ENCODE measurements at regions not wholly inside any gene's neighbourhood (a gene's known extent, or its start where the extent isn't known, plus 50 kb on each side); places are given as distances from the start of the nearest gene placed in this dataset.

DNA sequence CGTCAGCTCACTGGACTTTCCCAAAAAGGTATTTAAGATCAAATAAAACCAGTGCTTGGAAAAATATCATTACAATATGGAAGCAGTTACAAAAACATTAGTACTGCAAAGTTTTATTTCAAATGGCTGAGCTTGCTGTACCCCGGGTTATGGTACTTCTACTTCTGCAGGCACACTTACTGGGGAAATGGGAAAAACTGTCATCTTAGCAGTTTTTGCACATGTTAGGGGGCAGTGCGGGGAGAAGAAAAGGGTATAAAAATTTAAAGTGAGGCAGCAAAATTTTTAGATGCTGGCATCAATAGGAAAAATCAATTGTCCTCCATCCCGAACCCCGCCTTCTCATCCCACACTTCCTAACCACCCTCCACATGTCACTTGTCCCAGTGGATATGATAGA, 133.4 kb downstream of the ATG4C start:
- Histone ChIP-seq H3K27me3 (peaks cover 5% of the 10 kb centered on the region), H3K9me3 (no peaks in the 10 kb centered on the region), H3K36me3 (no peaks in the 10 kb centered on the region), H3K4me3 (no peak overlapping the region)
- DNase-seq: no peak

DNA sequence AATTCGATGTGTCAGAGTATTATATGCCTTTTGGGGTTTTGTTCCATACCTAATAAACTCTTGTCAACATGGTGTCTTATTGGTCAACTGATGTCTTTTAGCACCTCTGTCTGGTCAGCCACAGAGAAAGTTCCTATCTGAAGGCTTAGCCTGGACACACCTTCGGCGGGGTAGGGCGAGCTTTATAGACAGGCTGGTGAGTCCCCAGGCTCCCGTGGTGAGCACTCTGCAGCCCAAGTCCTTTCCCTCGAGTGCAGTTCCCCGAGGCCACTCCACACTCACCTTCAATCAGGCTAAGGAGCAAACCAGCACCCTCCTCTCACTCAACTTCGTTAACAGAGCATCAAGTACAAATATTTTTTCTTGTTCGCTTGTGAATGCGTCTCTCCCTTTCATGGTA, 133.9 kb downstream of the ATG4C start:
- DNase-seq: no peak
- H3K27me3 ChIP-seq: peaks cover 5% of the 10 kb centered on the region
- H3K9me3 ChIP-seq: no peaks in the 10 kb centered on the region

DNA sequence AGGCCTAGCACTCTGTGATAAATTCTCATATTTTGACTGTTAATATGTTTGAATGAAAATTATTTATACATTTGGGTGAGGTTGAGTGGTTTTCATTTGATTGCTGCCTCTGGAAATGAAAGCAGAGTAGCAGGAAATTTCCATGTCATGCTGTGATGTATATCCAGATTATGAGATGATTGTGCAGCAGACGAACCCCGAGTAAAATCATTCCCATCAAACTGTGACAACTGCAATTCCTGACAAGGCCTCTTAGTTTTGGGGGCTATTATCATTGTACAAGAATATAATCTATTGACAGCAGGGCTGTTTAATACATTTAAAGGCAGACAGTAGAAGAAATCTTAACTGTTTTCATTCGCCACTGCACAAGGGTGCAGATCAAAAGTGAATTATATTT, 134.8 kb downstream of the ATG4C start:
- Histone ChIP-seq H3K9me3 (no peaks in the 10 kb centered on the region), H3K4me3 (no peak overlapping the region), H3K36me3 (no peaks in the 10 kb centered on the region), H3K27me3 (peaks cover 3% of the 10 kb centered on the region; the same call in 1 of the 2 replicates)
- DNase-seq: no peak

More for the DNA sequence above, 133.9 kb downstream of the ATG4C start:
- Histone ChIP-seq H3K4me3 (no peak overlapping the region), H3K36me3 (no peaks in the 10 kb centered on the region)

DNA sequence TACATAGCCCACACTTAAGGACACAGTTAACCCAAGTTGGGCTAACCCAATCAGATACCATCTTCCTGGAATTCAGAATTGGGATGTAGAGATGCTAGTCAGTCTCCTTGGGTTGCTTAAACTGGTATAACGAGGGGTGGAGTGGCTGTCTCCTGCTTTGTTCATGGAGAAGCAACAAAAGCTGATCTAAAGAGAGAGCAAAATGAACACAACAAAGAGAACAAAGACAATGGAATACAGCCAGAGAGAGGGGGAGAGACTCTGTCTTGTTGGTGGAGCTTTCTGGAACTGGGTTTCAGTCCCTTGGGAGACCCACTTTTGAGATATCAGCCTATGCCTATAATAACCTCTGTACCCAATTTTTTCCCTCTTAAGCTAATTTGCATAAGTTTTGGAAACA, 138.1 kb downstream of the ATG4C start:
- Histone ChIP-seq H3K36me3 (no peaks in the 10 kb centered on the region), H3K27me3 (no peaks in the 10 kb centered on the region), H3K9me3 (no peaks in the 10 kb centered on the region), H3K4me3 (no peak overlapping the region)
- DNase-seq: no peak

DNA sequence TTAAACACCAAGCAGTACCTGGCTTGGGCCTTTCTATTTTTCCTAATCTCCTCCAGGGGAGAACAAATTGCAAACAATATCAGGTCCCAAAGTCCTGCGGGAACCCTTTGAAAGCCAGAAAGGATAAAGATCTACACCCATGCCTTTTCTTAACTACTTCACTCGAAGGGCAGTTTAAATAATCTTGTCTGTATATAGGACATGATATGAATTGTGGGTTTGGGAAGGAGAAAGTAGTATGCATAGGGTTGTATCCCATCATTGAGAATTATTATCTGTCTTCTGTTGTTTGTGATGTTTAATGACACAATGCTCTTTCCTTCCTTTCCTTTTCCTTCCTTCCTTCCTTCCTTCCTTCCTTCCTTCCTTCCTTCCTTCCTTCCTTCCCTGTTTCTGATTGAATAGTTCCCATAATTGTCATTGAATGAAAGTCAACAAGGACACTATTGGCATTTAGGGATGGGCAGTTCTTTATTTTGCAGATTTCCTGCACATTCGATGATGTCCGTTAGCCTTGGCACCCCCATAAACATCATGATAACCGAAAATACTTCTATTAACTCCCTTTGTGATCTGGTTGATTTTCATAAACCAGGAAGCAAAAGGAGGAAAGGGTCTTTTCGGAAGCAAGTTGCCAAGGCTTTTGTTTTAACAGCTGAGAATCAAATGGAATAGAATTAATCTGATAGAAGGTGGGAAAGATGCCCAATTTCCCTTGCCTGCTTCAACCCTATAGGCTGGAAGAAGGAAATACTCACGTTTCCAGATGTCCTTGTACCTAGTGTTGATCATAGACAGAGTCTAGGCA, 141.3 kb downstream of the ATG4C start:
- Histone ChIP-seq H3K36me3 (no peaks in the 10 kb centered on the region), H3K4me3 (no peak overlapping the region), H3K9me3 (no peaks in the 10 kb centered on the region), H3K27me3 (0 out of 2 replicates have a peak, but pooled peaks cover 2% of the 10 kb centered on the region)
- DNase-seq: no peak

DNA sequence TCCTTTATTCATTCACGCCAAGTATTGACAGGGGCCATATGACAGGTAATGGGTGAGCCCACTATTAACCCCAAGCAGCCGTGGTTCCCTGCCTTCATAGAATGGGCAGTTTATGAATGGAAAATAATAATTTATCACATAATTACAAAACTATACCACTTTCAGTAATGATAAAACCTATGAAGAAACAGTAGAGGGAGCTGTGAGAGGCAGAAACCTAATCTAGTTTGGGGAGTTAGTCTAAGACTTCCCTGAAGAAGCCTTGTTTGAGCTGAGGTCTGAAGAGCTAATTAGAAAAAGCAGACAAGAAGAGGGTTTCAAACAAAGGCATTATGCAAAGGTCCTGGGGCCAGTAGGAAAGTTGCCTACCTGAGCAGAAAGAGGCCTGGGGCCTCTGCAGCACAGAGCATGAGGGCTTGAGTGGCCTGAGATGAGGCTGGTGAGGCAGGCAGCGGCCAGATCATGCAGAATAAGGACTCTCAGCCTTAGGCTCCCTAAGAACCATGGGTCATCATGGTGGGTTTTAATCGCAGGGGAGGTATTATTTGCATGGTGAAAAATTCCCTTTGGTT, 142.8 kb downstream of the ATG4C start:
- no peaks in the 10 kb centered on the region for H3K36me3 ChIP-seq
- no peak for DNase-seq
- H3K4me3 ChIP-seq: no peak overlapping the region
- H3K9me3 ChIP-seq: no peaks in the 10 kb centered on the region
- H3K27me3 ChIP-seq: 0 out of 2 replicates have a peak, but pooled peaks cover 2% of the 10 kb centered on the region

DNA sequence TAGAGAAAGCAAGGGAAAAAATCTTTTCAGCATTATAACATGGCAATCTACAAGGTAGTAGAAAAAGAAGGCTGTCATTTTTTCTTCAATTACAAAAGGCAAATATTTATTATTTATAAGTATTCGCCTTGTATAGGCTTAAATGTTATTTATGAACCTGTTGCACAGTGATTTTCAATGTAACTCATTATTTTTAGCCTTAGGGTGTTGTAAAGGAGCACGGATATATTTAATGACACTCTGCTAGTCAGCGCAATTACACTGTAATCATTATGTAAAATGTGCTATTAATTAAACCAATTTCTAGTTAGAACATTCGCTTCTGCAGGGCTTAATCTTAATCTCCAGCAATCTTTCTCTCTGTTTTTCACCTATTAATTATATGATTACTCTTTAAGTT, 145.0 kb downstream of the ATG4C start:
- Histone ChIP-seq H3K27me3 (0 out of 2 replicates have a peak, but pooled peaks cover 2% of the 10 kb centered on the region), H3K9me3 (no peaks in the 10 kb centered on the region), H3K4me3 (no peak overlapping the region), H3K36me3 (no peaks in the 10 kb centered on the region)
- no peak for DNase-seq

DNA sequence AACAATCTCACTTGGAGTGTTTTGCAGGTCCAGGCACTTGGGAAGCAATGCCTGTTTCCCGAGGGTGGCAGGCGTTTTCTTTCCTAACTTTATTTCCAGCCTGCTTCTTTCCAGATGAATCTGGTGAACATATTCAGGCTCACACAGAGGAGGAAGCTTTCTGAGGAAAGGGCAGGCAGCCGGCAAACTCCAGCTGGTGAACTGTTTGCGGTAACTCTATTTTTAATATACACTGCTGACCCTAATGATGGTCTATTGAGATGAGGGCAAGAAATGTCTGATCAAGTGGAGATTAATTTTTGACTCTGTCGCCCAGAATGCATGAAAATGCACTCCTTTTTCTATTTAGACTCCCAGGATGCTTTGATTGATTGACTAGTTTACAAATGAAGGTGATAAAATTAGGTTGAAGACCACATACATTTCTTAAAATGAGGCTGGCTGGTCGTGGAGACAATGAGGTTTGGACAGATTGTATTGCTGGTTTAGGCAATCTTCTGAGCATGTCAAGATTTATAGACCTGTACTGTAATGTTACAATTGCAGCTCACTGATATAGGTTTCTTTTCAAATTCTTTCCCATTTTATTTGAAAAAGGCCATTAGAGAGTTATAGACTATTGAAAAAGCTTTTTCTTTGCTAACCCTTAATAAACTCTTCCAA, 153.8 kb downstream of the ATG4C start:
- Histone ChIP-seq H3K9me3 (no peaks in the 10 kb centered on the region), H3K4me3 (no peak overlapping the region), H3K27me3 (peaks cover 2% of the 10 kb centered on the region; the same call in 1 of the 2 replicates), H3K36me3 (no peaks in the 10 kb centered on the region)
- no peak for DNase-seq

DNA sequence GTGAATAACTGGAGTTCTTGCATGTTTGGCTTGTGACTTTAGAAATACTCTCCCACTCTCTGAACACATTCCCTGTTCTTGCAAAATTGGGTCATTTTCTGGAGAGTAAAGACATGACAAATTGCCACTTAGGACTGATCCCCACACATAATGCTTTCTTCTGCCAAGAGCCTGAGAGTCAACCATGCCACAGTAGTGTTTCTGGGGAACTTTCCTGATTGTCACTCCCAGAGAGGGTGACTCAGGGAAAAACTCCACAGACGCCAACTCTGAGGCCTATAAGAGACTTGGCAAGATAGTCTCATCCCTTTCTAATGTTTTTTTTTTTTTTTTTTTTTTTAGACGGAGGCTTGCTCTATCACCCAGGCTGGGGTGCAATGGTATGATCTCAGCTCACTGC, 157.8 kb downstream of the ATG4C start:
- no peaks in the 10 kb centered on the region for H3K36me3 ChIP-seq
- DNase-seq: no peak
- no peaks in the 10 kb centered on the region for H3K27me3 ChIP-seq
- no peak overlapping the region for H3K4me3 ChIP-seq
- H3K9me3 ChIP-seq: no peaks in the 10 kb centered on the region

DNA sequence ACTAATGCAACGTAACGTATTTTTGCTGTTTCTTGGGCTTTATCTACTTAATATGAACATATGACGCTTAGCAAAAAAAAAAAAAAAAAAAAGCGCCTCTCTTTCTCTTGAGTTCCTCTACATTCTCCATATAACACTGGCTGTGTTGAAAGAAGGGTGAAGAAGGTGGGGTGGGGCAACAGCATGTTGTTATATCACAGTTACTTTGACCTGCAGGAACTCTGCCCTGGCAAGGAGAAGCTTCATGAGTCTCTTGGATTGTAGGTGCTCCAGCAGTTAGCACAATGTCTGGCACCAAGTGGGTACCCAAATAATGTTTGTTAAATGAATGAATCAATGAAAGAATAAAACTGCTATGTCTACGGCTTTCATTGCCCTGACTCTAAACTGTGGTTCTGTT, 162.6 kb downstream of the ATG4C start:
- H3K9me3 ChIP-seq: no peaks in the 10 kb centered on the region
- H3K27me3 ChIP-seq: peaks cover 11% of the 10 kb centered on the region
- no peak overlapping the region for H3K4me3 ChIP-seq
- no peak for DNase-seq
- no peaks in the 10 kb centered on the region for H3K36me3 ChIP-seq

DNA sequence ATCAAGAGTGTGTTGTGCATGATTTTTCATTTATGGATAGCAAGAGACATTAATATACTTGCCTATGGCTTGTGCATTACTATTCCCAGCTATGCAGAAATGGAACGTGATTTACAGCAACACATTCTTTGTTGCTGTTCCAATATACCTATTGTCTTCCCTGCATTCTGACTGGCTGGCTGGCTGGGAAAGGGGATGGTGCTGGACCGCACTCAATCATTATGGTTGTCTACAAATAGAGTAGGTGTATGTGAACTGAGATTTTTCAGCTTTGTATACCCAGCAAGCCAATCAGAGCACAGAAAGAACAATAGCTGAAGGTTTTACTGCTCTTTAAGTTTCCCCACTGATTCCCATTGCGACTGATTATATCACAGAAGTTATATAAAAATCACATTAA, 167.5 kb downstream of the ATG4C start:
- Histone ChIP-seq H3K9me3 (no peaks in the 10 kb centered on the region), H3K36me3 (no peaks in the 10 kb centered on the region), H3K4me3 (no peak overlapping the region), H3K27me3 (peaks cover 26% of the 10 kb centered on the region)
- no peak for DNase-seq

DNA sequence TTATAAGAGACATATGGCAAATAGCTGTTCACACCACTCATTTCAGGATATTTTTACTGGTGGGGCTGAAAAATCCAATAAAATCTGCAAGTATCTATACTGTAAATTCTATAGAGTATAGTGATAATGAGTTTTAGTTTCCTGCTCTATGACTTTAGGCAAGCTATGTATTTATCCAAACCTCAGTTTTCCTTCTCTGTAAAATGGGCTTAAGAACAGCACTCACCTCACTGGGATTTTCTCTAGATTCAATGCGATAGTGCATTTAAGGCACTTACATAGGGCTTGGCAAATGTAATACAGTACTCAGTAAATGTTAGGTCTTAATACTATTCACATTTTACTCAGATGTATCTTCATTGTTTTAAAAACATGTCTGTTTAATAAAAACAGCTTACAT, 168.7 kb downstream of the ATG4C start:
- no peak overlapping the region for H3K4me3 ChIP-seq
- DNase-seq: no peak
- H3K27me3 ChIP-seq: peaks cover 26% of the 10 kb centered on the region
- no peaks in the 10 kb centered on the region for H3K36me3 ChIP-seq
- no peaks in the 10 kb centered on the region for H3K9me3 ChIP-seq

DNA sequence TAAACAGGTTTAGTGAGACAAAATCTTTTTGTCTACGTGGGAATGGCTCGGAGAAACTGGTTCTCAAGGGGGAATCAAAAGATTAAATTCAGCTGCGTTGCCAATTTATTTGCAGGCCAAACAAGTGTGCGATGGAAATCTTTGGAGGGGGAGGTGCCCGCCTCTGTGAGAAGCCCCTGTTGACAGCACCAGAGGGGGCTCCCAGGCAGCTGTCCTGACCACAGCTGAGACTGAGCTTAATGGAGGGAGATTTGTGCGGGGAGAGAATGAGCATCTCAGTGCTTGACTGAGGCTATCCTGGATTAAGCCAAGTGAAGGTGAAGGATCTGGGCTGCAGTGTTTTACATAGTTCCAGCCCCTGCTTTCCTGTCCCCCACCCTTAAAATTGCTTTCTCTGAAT, 169.7 kb downstream of the ATG4C start:
- DNase-seq: no peak
- H3K36me3 ChIP-seq: no peaks in the 10 kb centered on the region
- no peaks in the 10 kb centered on the region for H3K9me3 ChIP-seq
- peaks cover 26% of the 10 kb centered on the region for H3K27me3 ChIP-seq
- no peak overlapping the region for H3K4me3 ChIP-seq

DNA sequence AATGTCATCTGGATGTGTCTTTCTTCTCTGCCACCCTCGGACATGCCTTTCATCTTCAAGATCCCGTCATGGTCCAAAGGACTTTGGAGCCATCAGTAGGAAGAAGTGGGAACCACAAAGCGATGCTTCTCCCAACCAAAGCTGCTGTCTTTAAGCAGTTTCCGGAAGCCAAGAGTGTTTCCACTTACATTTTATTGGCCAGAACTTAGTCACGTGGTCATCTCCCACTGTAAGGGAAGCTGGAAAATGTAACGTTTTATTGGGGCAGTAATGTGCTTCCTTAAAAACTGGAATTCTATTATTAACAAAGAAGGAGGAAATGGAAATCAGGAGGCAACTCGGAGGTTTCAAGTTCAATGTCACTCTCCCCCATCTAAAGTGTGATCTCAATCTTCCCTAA, 170.8 kb downstream of the ATG4C start:
- peaks cover 26% of the 10 kb centered on the region for H3K27me3 ChIP-seq
- DNase-seq: no peak

DNA sequence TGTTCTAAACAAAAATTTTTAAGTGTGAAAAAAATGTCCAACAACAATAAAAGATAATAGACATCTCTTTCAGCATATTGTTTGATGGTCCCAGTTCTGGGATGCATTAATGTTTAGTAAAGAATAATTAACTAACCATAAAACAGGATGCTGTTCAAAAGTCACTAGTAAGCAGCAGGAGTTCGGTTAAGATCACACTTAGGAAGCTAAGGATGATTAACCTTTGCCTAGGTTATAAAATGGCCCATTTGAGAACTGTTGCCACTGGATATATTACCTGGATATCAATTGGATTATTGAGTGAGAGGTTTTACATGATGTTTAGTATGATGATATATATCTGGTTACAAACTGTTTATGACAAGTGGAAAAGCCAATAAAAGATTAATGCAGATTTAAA, 171.7 kb downstream of the ATG4C start:
- no peaks in the 10 kb centered on the region for H3K9me3 ChIP-seq
- no peak overlapping the region for H3K4me3 ChIP-seq
- DNase-seq: no peak
- no peaks in the 10 kb centered on the region for H3K36me3 ChIP-seq
- H3K27me3 ChIP-seq: peaks cover 21% of the 10 kb centered on the region

More for the DNA sequence above, 170.8 kb downstream of the ATG4C start:
- Histone ChIP-seq H3K36me3 (no peaks in the 10 kb centered on the region), H3K9me3 (no peaks in the 10 kb centered on the region), H3K4me3 (no peak overlapping the region)

DNA sequence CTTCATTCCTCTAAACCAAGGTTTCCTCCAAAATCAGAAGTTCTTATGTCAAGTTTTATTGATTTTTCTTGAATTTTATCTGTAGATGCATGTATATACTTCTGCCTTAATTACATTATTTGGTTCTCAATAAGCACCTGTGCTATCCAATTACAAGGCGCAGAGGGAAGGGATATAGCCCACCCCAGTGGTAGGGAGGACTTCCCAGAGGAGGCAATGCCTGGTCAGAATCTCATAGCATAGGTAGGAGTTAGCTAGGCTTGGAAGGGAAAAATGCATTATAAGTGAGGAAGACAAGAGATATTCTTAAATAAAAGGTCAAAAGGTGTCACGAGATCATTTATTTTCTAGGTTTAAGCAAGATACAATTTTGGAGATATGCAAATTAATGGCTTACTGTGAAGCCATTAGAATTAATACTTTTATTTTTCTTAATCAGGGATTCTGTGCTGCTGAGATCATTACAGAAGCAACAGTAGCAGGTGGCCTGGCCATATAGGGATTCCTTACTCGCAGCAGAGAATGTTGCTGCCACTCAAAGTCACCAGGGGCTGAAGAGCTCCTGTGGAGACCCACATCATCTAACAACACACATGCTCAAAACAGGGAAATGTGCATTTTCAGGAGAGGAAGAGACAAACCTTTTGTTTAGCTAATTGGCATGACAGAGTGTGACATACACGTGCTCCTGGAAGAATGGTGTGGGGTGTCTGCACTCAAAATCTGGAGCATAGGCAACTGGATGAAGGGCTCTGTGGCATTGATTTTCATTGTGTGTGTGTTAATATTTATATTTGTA, 178.3 kb downstream of the ATG4C start:
- Histone ChIP-seq H3K27me3 (no peaks in the 10 kb centered on the region), H3K9me3 (no peaks in the 10 kb centered on the region), H3K36me3 (no peaks in the 10 kb centered on the region), H3K4me3 (no peak overlapping the region)
- DNase-seq: no peak
